HEK293 (cell line): ENCODE measurements at regions not wholly inside any gene's neighbourhood (a gene's known extent, or its start where the extent isn't known, plus 50 kb on each side); places are given as distances from the start of the nearest gene placed in this dataset.

Experiments
- CTCF ChIA-PET: fragments of 350-600 bp; formaldehyde crosslinking; extraction: SDS; loops from one replicate; lab custom pipeline; 2021; ENCODE audit warnings: antibody characterized with exemption; lab: Yijun Ruan, JAX
- POLR2A ChIA-PET: fragments of 300-600 bp; formaldehyde crosslinking; extraction: SDS; loops from one replicate; lab custom pipeline; 2020; ENCODE audit warnings: antibody characterized with exemption, inconsistent platforms; lab: Yijun Ruan, JAX
- H3K27ac ChIP-seq: fragments of 200-500 bp; sonication (Bioruptor generic); 2 replicates; pipeline ENCODE4 v1.5.1; 2014; ENCODE audit warnings: low read depth, low read length, control low read depth, inconsistent platforms; ENCODE audit errors: extremely low read depth
- H3K36me3 ChIP-seq, 2 experiments: fragments of 200-500 bp in 1 of 2; sonication (Bioruptor generic) in 1 of 2; 1 replicate in 1 of 2; 2 replicates in 1 of 2; pipeline ENCODE4 v1.5.1; 2014 to 2017; ENCODE audit warnings: inconsistent platforms in 2 of 2, low read length in 2 of 2; ENCODE audit not compliant: control insufficient read depth in 2 of 2, insufficient read depth in 1 of 2
- H3K4me1 ChIP-seq: fragments of 200-500 bp; sonication (Bioruptor generic); 2 replicates; pipeline ENCODE4 v1.5.1; 2014; ENCODE audit warnings: mild to moderate bottlenecking, low read length, inconsistent platforms; ENCODE audit not compliant: control insufficient read depth, insufficient read depth
- H3K4me3 ChIP-seq: 2 replicates; pipeline ENCODE4 v1.5.1; 2011; ENCODE audit warnings: low read depth, mild to moderate bottlenecking, control low read depth, low read length, moderate library complexity
- H3K9me3 ChIP-seq: fragments of 200-500 bp; sonication (Bioruptor generic); 2 replicates; pipeline ENCODE4 v1.5.1; 2014; ENCODE audit warnings: low read depth, low read length, inconsistent platforms; ENCODE audit not compliant: control insufficient read depth, insufficient read depth
- BCL11A ChIP-seq: fragments of 450-650 bp; formaldehyde crosslinking; IDR thresholded peaks from 2 replicates; pipeline ENCODE4 v1.5.1; 2016; ENCODE audit warnings: low read depth, missing biosample characterization, missing genetic modification characterization
- GFI1B ChIP-seq: fragments of 450-650 bp; formaldehyde crosslinking; IDR thresholded peaks from 2 replicates; pipeline ENCODE4 v1.5.1; 2016; ENCODE audit warnings: missing biosample characterization, missing genetic modification characterization
- KLF1 ChIP-seq: fragments of 450-650 bp; formaldehyde crosslinking; IDR thresholded peaks from 2 replicates; pipeline ENCODE4 v1.5.1; 2016; ENCODE audit warnings: missing biosample characterization, missing genetic modification characterization
- KLF17 ChIP-seq: fragments of 450-650 bp; formaldehyde crosslinking; IDR thresholded peaks from 2 replicates; pipeline ENCODE4 v1.5.1; 2016; ENCODE audit warnings: missing biosample characterization, missing genetic modification characterization
- SP2 ChIP-seq: fragments of 450-650 bp; formaldehyde crosslinking; IDR thresholded peaks from 2 replicates; pipeline ENCODE4 v1.5.1; 2016; ENCODE audit warnings: missing biosample characterization, missing genetic modification characterization
- SP3 ChIP-seq: fragments of 450-650 bp; formaldehyde crosslinking; IDR thresholded peaks from 2 replicates; pipeline ENCODE4 v1.5.1; 2016; ENCODE audit warnings: missing biosample characterization, missing genetic modification characterization
- TCF7L2 ChIP-seq: IDR thresholded peaks from 2 replicates; pipeline ENCODE4 v1.6.1; 2011; ENCODE audit warnings: low read depth, mild to moderate bottlenecking, inconsistent platforms, low read length, moderate library complexity, borderline replicate concordance
- ZBTB20 ChIP-seq: fragments of 450-650 bp; formaldehyde crosslinking; IDR thresholded peaks from 2 replicates; pipeline ENCODE4 v1.5.1; 2016; ENCODE audit warnings: missing biosample characterization, missing genetic modification characterization
- ZBTB49 ChIP-seq: fragments of 450-650 bp; formaldehyde crosslinking; IDR thresholded peaks from 2 replicates; pipeline ENCODE4 v1.5.1; 2016; ENCODE audit warnings: missing biosample characterization, missing genetic modification characterization, low read depth
- ZNF114 ChIP-seq: fragments of 450-650 bp; formaldehyde crosslinking; IDR thresholded peaks from 2 replicates; pipeline ENCODE4 v1.5.0; 2017; ENCODE audit warnings: missing biosample characterization, missing genetic modification characterization
- ZNF202 ChIP-seq: fragments of 450-650 bp; formaldehyde crosslinking; IDR thresholded peaks from 2 replicates; pipeline ENCODE4 v1.5.1; 2016; ENCODE audit warnings: missing biosample characterization, missing genetic modification characterization, borderline replicate concordance
- ZNF221 ChIP-seq: fragments of 450-650 bp; formaldehyde crosslinking; IDR thresholded peaks from 2 replicates; pipeline ENCODE4 v1.5.1; 2017; ENCODE audit warnings: missing biosample characterization, missing genetic modification characterization, borderline replicate concordance
- ZNF23 ChIP-seq: fragments of 450-650 bp; formaldehyde crosslinking; IDR thresholded peaks from 2 replicates; pipeline ENCODE4 v1.5.1; 2016; ENCODE audit warnings: missing biosample characterization, missing genetic modification characterization, borderline replicate concordance
- ZNF266 ChIP-seq: fragments of 450-650 bp; formaldehyde crosslinking; IDR thresholded peaks from 2 replicates; pipeline ENCODE4 v1.5.1; 2016; ENCODE audit warnings: missing biosample characterization, missing genetic modification characterization, low read depth
- ZNF433 ChIP-seq: fragments of 450-650 bp; formaldehyde crosslinking; IDR thresholded peaks from 2 replicates; pipeline ENCODE4 v1.5.1; 2016; ENCODE audit warnings: missing biosample characterization, missing genetic modification characterization, low read depth
- ZNF514 ChIP-seq: fragments of 450-650 bp; formaldehyde crosslinking; IDR thresholded peaks from 2 replicates; pipeline ENCODE4 v1.5.1; 2016; ENCODE audit warnings: missing biosample characterization, missing genetic modification characterization
- ZNF544 ChIP-seq: fragments of 450-650 bp; formaldehyde crosslinking; IDR thresholded peaks from 2 replicates; pipeline ENCODE4 v1.5.0; 2017; ENCODE audit warnings: missing biosample characterization, missing genetic modification characterization
- ZNF580 ChIP-seq: fragments of 450-650 bp; formaldehyde crosslinking; IDR thresholded peaks from 2 replicates; pipeline ENCODE4 v1.5.1; 2016; ENCODE audit warnings: missing biosample characterization, missing genetic modification characterization
- ZNF585B ChIP-seq: fragments of 450-650 bp; formaldehyde crosslinking; IDR thresholded peaks from 2 replicates; pipeline ENCODE4 v1.5.1; 2016; ENCODE audit warnings: missing biosample characterization, missing genetic modification characterization
- ZNF596 ChIP-seq: fragments of 450-650 bp; IDR thresholded peaks from 2 replicates; pipeline ENCODE4 v1.5.0; 2018; ENCODE audit warnings: missing biosample characterization, mild to moderate bottlenecking, missing genetic modification characterization, moderate library complexity
- ZNF639 ChIP-seq: fragments of 450-650 bp; formaldehyde crosslinking; IDR thresholded peaks from 2 replicates; pipeline ENCODE4 v1.5.1; 2016; ENCODE audit warnings: missing biosample characterization, missing genetic modification characterization
- ZNF76 ChIP-seq: fragments of 450-650 bp; formaldehyde crosslinking; IDR thresholded peaks from 2 replicates; pipeline ENCODE4; 2016; ENCODE audit warnings: low read depth, missing biosample characterization, missing genetic modification characterization, borderline replicate concordance

GRCh38 chr13:108428691-108429090 lies 159.2 kb downstream of the TNFSF13B start:
- Histone ChIP-seq H3K9me3 (no peaks in the 10 kb centered on the region), H3K36me3 (no peaks in the 10 kb centered on the region), H3K27ac (no peak overlapping the region), H3K4me1 (no peaks in the 10 kb centered on the region), H3K4me3 (no peak overlapping the region)
- ChIA-PET POLR2A (no interaction called here), CTCF (no interaction called here)
- TF ChIP-seq BCL11A (tag by site-specific recombination), result no peak
- no peak for TF ChIP-seq ZNF544 (tag by site-specific recombination)
- no peak for TF ChIP-seq TCF7L2
- TF ChIP-seq SP2, result no peak
- TF ChIP-seq ZNF114 (tag by site-specific recombination), result no peak
- TF ChIP-seq ZNF580 (tag by site-specific recombination), result no peak
- no peak for TF ChIP-seq SP3
- no peak for TF ChIP-seq ZNF639
- no peak for TF ChIP-seq GFI1B (tag by site-specific recombination)
- no peak for TF ChIP-seq ZBTB49 (tag by site-specific recombination)
- TF ChIP-seq ZNF266 (tag by site-specific recombination), result no peak
- no peak for TF ChIP-seq ZNF23
- TF ChIP-seq ZNF585B (tag by site-specific recombination), result no peak
- no peak for TF ChIP-seq ZNF514 (tag by site-specific recombination)
- no peak for TF ChIP-seq ZNF202 (tag by site-specific recombination)
- no peak for TF ChIP-seq ZBTB20

- POLR2A ChIA-PET, result no interaction called here
- no peak overlapping the region for H3K4me3 ChIP-seq
- no peaks in the 10 kb centered on the region for H3K4me1 ChIP-seq
- H3K9me3 ChIP-seq, result no peaks in the 10 kb centered on the region
- TF ChIP-seq KLF1 (no peak), ZNF433 (tag by site-specific recombination) (no peak), ZNF76 (tag by site-specific recombination) (no peak), ZNF596 (no peak), ZNF221 (no peak), KLF17 (tag by site-specific recombination) (no peak)
- CTCF ChIA-PET, result no interaction called here
- no peak overlapping the region for H3K27ac ChIP-seq
- H3K36me3 ChIP-seq, result no peaks in the 10 kb centered on the region
Observed at GRCh38 chr13:108433976-108434755, 164.6 kb downstream of the TNFSF13B start.
